Motor neuron (in vitro differentiated cells): ENCODE measurements at regions not wholly inside any gene's neighbourhood (a gene's known extent, or its start where the extent isn't known, plus 50 kb on each side); places are given as distances from the start of the nearest gene placed in this dataset.

Source experiments
- ATAC-seq, 8 experiments: fragments of 200-7000 bp; cut with Tn5 transposase; replicated peaks in 6 of 8; 2 replicates each; pipeline ENCODE4 v1.8.0; 2021; ENCODE audit warnings: mild to moderate bottlenecking in 8 of 8, moderate library complexity in 8 of 8
- H3K27ac ChIP-seq, 2 donors: fragments of 250-450 bp; sonication (Bioruptor Pico); 2 replicates each; pipeline ENCODE4 v1.9.0; 2021; ENCODE audit warnings: antibody characterized with exemption in 2 of 2, mild to moderate bottlenecking in 2 of 2, moderate library complexity in 1 of 2
- H3K4me1 ChIP-seq, 2 donors: fragments of 250-450 bp; sonication (Bioruptor Pico); replicated peaks in 1 of 2; 2 replicates each; pipeline ENCODE4 v1.6.1; 2021; ENCODE audit warnings: antibody characterized with exemption in 2 of 2, mild to moderate bottlenecking in 2 of 2, moderate library complexity in 1 of 2
- H3K4me3 ChIP-seq, 5 donors: fragments of 250-450 bp; sonication (Bioruptor Pico); 2 replicates each; pipeline ENCODE4 v1.9.0; 2021; ENCODE audit warnings: antibody characterized with exemption in 5 of 5, mild to moderate bottlenecking in 5 of 5, moderate library complexity in 4 of 5
- WGBS, 10 experiments: fragments of 450-650 bp; shearing (Covaris generic); methylation state at CpG; one replicate each; pipeline ENCODE4 v1.0.0; 2022; 5-methylcytosine and 5-hydroxymethylcytosine counted together
- in situ Hi-C, 9 experiments: fragments of 400-800 bp; cut with MboI; loops; one replicate each; pipeline ENCODE4 v1.15.0; 2021; ENCODE audit warnings: low sequenced_read_pairs in 9 of 9, low pct_unique_long_range_greater_than_20kb in 2 of 9; ENCODE audit not compliant: unreplicated experiment in 9 of 9

DNA sequence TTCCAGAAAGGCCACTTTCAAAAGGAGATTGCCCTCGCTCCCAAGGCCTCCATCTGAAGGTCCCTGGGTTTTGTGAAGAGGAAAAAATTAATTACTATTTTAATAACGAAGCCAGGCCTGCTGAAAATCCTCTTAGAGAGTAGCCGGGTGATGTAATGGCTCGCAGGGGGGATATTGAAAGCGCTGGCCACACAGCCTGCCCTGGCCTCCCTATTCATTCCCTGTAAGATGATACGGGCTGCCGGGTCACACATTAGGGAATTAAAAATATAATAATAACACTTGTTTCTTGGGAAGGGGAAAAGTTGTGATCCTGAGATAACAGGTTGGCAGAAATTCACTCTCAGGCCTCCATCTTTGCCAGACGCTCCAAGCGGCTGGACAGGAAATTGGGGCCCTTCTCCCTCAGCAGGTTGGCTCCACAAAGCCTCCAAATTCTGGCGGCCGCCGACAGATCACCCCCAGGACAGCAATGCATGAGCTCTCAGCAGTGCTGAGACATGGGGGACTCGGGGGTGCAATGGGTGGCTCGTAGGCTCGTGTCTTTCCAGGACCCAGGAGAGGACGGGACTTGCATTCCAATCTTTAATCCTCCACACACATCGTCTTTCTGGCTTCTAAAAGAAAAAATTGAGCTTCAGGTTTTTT lies 299.9 kb upstream of the SALL3 start:
- 7 to 91% (median 78%) methylated on average over 6 to 11 of the region's 17 CpGs; no CpG with 5 or more reads in 1 of the 10 experiments for WGBS, 10 experiments
- Histone ChIP-seq H3K4me3 (no peak overlapping the region), H3K4me1 (peaks cover 0 to 12% of the 10 kb centered on the region in 2 donors), H3K27ac (no peak overlapping the region)
- in situ Hi-C loops: no loop called here
- peak in 1 of 8 experiments; percentile 71 for ATAC-seq

DNA sequence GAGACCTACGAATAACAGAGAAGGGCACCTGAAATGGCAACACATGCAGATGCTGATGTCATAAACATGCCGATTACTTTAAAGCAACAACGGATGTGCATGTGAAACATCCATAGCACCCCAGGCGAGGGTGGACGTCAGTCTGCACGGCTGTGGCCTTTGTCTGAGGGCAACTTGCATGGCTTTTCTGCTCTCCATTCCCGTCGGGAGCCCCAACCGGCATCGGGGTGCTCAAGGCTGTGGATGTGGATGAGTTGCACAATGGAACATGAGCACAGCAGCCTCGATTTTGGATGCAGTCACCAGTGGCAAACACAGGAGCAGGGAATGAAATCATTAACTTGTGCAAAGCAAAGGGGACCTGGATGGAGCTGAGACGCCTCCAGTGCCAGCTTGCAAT lies 298.2 kb upstream of the SALL3 start:
- ATAC-seq: no peak
- H3K27ac ChIP-seq: no peak overlapping the region
- 0 to 73% (median 65%) methylated on average over 2 to 8 of the region's 12 CpGs; no CpG with 5 or more reads in 1 of the 10 experiments for WGBS, 10 experiments
- H3K4me1 ChIP-seq: peaks cover 0 to 12% of the 10 kb centered on the region in 2 donors
- H3K4me3 ChIP-seq: no peak overlapping the region
- in situ Hi-C loops: no loop called here

DNA sequence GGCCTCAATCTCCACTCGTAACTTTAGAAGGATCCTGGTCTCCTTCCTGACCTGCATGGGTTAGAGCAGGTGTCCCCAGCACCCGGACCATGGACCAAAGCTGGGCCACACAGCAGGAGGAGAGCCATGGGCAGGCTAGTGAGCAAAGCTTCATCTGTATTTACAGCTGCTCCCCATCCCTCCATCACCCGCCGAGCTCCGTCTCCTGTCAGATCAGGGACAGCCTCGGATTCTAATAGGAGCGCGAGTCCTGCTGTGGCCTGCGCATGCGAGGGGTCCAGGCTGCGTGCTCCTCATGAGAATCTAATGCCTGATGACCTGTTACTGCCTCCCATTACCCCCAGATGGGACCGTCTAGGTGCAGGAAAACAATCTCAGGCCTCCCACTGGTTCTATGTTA lies 297.7 kb upstream of the SALL3 start:
- in situ Hi-C loops: no loop called here
- H3K4me1 ChIP-seq: peaks cover 0 to 12% of the 10 kb centered on the region in 2 donors
- H3K27ac ChIP-seq: no peak overlapping the region
- 0 to 100% (median 87%) methylated on average over 1 to 11 of the region's 12 CpGs; no CpG with 5 or more reads in 5 of the 10 experiments for WGBS, 10 experiments
- ATAC-seq: no peak
- H3K4me3 ChIP-seq: no peak overlapping the region

DNA sequence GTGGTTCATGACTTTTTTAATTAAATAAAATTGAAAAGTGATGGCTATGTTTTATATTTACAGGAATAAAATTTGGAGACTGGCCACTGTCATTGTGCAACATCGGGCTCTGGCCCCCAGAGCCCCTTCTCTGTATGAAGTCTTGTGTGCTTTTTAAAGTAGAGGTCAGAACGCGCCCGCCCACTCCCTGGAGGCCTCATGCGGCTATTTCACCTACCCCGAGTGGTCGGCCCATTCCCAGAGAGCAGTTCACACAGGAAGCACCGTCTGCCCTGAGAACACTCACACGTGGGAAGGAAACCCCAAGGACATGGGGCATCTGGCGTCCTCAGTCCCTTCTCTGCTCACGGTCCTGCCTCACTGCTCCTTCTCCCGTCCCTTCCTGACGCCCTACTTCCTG lies 296.9 kb upstream of the SALL3 start:
- no peak overlapping the region for H3K27ac ChIP-seq
- ATAC-seq: no peak
- in situ Hi-C loops: no loop called here
- peaks cover 0 to 12% of the 10 kb centered on the region in 2 donors for H3K4me1 ChIP-seq
- no peak overlapping the region for H3K4me3 ChIP-seq
- 0 to 100% (median 81%) methylated on average over 1 to 8 of the region's 13 CpGs; no CpG with 5 or more reads in 5 of the 10 experiments for WGBS, 10 experiments

DNA sequence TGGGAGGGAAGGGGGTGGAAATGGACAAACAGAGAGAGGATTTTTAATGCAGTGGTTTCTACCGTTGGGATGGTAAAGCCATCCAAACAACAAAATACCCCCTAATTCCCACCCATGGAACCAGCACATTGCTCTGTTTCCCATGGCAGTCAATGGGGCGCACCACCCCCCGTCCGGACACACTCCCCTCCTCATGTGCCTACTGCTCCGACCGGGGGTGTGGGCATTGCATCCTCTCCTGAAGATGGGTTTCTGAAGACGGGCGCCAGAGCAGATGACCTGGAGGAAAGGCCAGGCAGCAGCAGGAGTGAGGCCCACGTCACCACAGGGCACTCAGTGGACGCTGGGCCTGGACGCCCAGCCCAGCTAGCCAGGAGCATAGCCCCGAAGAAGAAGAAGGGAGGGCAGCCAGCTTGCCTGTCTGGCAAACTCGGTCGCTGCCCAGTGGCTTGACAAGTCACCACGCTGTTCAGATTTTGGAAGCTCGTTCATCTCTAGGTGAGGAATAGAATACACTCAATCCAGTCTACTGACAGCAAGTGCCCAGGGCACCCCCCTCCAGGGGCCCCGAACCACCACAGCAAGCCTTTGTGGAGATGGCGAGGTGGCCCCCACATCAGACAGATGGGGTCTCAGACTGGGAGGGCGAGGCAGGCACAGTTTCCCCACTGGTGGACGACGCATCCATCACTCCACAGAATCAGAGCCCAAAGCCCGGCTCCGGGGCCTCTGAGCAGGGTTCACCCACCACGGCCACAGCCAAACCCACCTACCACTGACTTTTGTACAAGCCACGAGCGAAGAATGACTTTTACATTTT lies 296.2 kb upstream of the SALL3 start:
- Histone ChIP-seq H3K4me3 (no peak overlapping the region), H3K4me1 (peaks cover 0 to 12% of the 10 kb centered on the region in 2 donors), H3K27ac (no peak overlapping the region)
- in situ Hi-C loops: no loop called here
- no peak for ATAC-seq
- 20 to 100% (median 86%) methylated on average over 2 to 11 of the region's 26 CpGs; no CpG with 5 or more reads in 5 of the 10 experiments for WGBS, 10 experiments

DNA sequence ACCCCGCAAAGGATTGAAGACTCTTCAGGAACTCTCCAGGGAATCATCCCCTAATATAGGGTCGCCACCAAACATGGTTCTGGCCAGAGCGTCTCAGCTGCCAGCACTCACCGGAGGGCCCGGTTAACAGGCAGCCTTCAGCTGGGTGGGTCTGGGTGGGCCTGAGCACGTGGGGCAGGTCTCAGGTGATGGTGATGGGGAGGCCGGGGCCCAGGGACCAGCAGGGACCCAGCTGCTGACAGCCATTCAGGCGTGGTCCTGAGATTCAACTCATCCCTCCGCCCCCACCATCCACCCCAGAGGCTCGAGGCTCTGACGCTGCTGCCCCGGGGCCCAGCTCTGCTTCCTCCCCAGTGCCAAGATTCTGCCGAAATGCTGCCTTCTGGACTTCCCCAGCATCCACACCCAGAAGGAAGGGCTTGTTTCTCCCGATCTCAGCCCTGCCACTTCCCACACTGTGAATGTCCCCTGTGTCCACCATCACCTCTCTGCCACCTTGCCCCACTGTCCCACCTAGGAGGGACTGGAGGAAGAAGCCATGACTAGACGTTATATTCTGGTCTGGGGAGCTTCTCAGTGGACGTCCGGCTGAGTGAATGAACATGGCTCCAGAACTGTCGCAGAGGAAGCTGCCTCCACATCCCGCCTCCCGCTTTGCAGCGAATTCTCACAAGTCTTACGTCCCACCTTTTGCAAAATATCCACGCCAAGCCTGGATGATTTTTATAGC lies 294.2 kb upstream of the SALL3 start:
- in situ Hi-C loops: no loop called here
- no peak for ATAC-seq
- 0 to 90% (median 49%) methylated on average over 2 to 6 of the region's 23 CpGs; no CpG with 5 or more reads in 5 of the 10 experiments for WGBS, 10 experiments

DNA sequence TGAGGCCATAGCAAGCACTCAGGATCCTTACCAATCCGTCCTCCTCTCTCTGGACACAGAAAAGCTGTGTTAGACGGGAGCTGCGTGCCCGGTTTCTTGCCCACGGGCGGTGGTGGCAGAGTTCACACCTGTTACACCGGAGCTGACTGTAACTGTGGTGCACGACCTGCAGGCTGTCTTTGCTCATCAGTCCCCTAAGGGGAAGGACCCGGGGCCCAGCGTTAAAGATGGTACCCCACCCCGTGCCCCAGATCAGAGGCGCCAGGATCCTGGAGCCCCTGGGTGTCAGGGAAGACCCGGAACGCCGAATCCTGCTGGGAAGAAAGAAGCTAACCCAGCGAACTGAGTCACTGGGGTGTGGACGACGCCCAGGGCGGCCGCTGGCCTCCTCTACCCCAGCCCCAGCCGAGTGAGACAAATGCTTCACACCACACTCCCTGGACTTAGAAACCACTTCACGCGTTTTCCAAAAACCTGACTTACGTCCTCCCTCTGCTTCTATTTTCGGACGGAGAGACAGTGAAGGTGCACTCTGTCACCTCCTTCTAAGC lies 293.6 kb upstream of the SALL3 start:
- no peaks in the 10 kb centered on the region for H3K4me1 ChIP-seq
- H3K27ac ChIP-seq: no peak overlapping the region
- H3K4me3 ChIP-seq: no peak overlapping the region
- WGBS, 10 experiments: 39 to 98% (median 84%) methylated on average over 5 to 14 of the region's 26 CpGs; no CpG with 5 or more reads in 5 of the 10 experiments
- no peak for ATAC-seq
- in situ Hi-C loops: no loop called here

More for the DNA sequence above, 294.2 kb upstream of the SALL3 start:
- H3K27ac ChIP-seq: no peak overlapping the region
- peaks cover 0 to 3% of the 10 kb centered on the region in 2 donors for H3K4me1 ChIP-seq
- no peak overlapping the region for H3K4me3 ChIP-seq

DNA sequence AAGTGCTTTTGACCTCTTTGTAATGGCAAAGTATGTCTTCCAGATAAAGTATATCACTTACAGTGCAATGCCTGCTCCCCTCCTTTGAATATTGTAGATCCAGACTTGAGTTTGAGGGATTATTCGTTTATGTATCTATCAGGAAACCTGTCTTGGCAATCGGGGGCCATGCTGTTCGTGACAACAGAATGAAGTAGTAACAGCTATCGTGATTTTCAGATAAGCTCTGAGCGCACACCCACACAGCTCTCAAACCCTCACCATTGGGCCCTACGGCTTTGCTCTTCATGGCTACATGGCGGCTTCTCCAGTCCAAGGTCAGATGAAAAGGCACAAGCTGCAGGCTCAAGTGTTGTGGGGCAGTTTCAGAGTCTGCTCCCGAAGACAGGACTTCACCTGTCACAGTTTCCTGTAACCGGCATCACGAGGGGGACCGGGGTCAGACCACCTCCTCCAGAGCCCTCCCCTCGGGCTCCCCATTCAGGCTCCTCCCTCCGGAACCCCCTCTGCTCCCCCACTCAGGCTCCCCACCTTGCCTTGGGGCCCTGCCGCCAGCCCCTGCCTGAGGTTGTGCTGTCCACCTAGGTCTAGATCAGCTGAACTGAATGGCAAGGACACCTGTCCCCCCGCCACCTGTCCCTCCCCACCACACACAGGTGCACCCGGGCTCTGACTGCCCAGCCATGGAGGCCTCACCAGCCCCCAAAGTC lies 292.5 kb upstream of the SALL3 start:
- ATAC-seq: no peak
- in situ Hi-C loops: no loop called here
- 0 to 95% (median 70%) methylated on average over 1 to 6 of the region's 16 CpGs; no CpG with 5 or more reads in 2 of the 10 experiments for WGBS, 10 experiments
- Histone ChIP-seq H3K4me1 (no peaks in the 10 kb centered on the region), H3K4me3 (no peak overlapping the region), H3K27ac (no peak overlapping the region)

DNA sequence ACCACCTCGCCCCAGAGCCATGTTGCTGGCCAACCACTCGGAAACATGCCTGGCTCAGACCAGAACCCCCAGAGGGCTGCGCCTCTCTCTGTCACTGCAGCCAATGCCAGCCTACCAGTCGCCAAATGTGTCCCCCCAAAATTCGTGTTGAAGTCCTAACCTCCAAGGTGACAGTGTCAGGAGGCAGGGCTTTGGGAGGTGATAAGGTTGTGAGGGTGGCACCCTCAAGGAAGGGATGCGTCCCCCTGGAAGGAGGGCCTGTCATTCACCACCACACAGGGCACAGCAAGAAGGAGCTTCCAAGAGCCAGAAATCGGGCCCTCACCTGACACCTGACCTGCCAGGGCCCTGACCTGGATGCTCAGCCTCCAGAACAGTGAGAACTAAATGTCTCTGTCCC lies 291.9 kb upstream of the SALL3 start:
- H3K4me3 ChIP-seq: no peak overlapping the region
- no CpG with 5 or more reads among the region's 7 CpGs for WGBS, 10 experiments
- no peak overlapping the region for H3K27ac ChIP-seq
- in situ Hi-C loops: no loop called here
- H3K4me1 ChIP-seq: no peaks in the 10 kb centered on the region
- ATAC-seq: no peak

DNA sequence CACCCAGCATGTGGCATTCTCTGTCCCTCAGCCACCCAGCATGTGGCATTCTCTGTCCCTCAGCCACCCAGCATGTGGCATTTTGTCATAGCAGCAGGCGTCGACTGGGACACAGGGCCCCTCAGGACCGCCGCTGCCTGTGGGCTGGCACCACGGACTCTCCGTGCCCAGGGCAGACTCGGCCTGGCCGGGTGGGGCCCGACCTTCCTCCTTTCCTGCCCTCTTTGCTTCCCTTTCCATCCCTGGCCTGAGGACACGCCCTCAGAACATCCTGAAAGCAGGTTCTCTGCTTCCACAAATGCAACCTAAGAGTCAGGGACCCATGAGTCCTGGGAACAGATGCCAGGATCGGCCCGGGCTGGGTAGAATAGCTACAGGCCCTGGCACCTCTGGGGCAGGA lies 291.4 kb upstream of the SALL3 start:
- 53 to 71% methylated on average over 2 of the region's 12 CpGs; no CpG with 5 or more reads in 8 of the 10 experiments for WGBS, 10 experiments

DNA sequence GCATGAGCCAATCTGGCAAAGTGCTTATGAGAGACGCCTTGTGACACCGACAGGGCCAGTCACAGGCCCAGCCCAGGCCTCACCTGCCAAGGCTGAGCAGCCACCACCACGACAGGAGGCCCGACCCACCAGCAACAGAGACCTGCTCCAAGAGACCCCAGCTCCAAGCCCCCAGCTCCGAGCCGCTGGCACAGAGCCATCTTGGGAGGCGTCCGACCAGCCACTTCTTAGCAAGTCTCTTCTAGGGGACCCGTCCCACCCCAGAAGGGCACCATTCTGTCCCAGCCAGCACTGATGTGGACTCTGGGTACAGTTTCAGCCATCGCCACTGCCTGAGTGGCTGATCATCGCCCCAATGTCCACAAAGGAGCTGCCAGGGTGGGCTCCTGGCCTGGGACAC lies 290.7 kb upstream of the SALL3 start:
- in situ Hi-C loops: no loop called here
- Histone ChIP-seq H3K4me3 (no peak overlapping the region), H3K4me1 (no peaks in the 10 kb centered on the region), H3K27ac (no peak overlapping the region)
- no peak for ATAC-seq
- 20 to 84% (median 80%) methylated on average over 1 to 3 of the region's 11 CpGs; no CpG with 5 or more reads in 7 of the 10 experiments for WGBS, 10 experiments

More for the DNA sequence above, 291.4 kb upstream of the SALL3 start:
- Histone ChIP-seq H3K4me1 (no peaks in the 10 kb centered on the region), H3K4me3 (no peak overlapping the region), H3K27ac (no peak overlapping the region)
- in situ Hi-C loops: no loop called here
- no peak for ATAC-seq

DNA sequence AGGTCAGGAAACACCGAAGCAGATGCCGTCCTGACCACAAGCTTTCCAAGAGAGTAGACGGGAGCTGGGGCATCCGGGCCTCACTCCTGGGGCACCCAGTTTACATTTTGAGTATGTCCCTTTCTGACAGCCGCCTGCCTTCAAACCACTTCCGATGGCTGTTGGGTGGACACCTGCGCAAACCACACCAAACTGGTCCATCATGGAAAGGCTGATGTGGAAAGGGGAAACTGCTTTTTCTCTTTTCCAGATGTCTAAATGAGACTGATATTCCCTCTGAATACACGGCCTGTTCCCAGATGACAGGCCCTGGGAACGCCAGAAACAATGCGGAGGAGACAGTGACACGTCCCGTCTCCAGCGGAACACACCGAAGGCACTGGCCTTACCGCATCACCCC lies 290.0 kb upstream of the SALL3 start:
- H3K27ac ChIP-seq: no peak overlapping the region
- in situ Hi-C loops: no loop called here
- 17 to 100% (median 76%) methylated on average over 1 to 13 of the region's 15 CpGs; no CpG with 5 or more reads in 3 of the 10 experiments for WGBS, 10 experiments
- no peaks in the 10 kb centered on the region for H3K4me1 ChIP-seq
- no peak overlapping the region for H3K4me3 ChIP-seq
- ATAC-seq: no peak
